Lower leg skin (tissue), 4 donors: ENCODE measurements at regions not wholly inside any gene's neighbourhood (a gene's known extent, or its start where the extent isn't known, plus 50 kb on each side); places are given as distances from the start of the nearest gene placed in this dataset.

Experiments used
- DNase-seq, 2 donors: peaks; one replicate each; pipeline ENCODE4 v3.0.0-alpha.2; 2019; ENCODE audit warnings: low spot score in 2 of 2
- H3K4me3 ChIP-seq: fragments of 200-600 bp; sonication (generic); 2 replicates; pipeline ENCODE4 v1.5.1; 2017; ENCODE audit warnings: mild to moderate bottlenecking, low read depth; ENCODE audit not compliant: poor library complexity, severe bottlenecking
- CTCF ChIP-seq, 3 donors: fragments of 450-650 bp; IDR thresholded peaks; one replicate each; pipeline ENCODE4 v1.5.1; 2016; ENCODE audit warnings: antibody characterized with exemption in 3 of 3, mild to moderate bottlenecking in 3 of 3, moderate library complexity in 2 of 3
- POLR2A ChIP-seq, 2 donors: fragments of 450-650 bp; IDR thresholded peaks; one replicate each; pipeline ENCODE4 v1.6.1; 2016 to 2017; ENCODE audit warnings: antibody characterized with exemption in 2 of 2, mild to moderate bottlenecking in 1 of 2, moderate library complexity in 1 of 2
- WGBS, 2 donors: methylation state at CpG; one replicate each; pipeline ENCODE4 v1.1.5; 2018; 5-methylcytosine and 5-hydroxymethylcytosine counted together
- intact Hi-C: fragments of 100-400 bp; cut with DNase I; formaldehyde crosslinking; loops from one replicate; pipeline ENCODE4 v1.15.0; 2023; ENCODE audit warnings: low total_unique reads

GRCh38 chr2:7726989-7727388, 809.8 kb downstream of the RNF144A start:
- intact Hi-C loops = no loop called here
- WGBS, 2 donors = 82 to 89% methylated on average over 3 of the region's 3 CpGs
- H3K4me3 ChIP-seq = no peak overlapping the region
- TF ChIP-seq CTCF (IDR thresholded peaks at IDR 0.05) (no peak), POLR2A (IDR thresholded peaks at IDR 0.05) (no peak)
- DNase-seq = no peak

GRCh38 chr2:7728388-7728787, 811.2 kb downstream of the RNF144A start:
- DNase-seq = no peak
- no peak overlapping the region for H3K4me3 ChIP-seq
- intact Hi-C loops = no loop called here
- TF ChIP-seq CTCF (IDR thresholded peaks at IDR 0.05) (no peak), POLR2A (IDR thresholded peaks at IDR 0.05) (no peak)
- 94 to 97% methylated on average over 8 of the region's 8 CpGs for WGBS, 2 donors

- H3K4me3 ChIP-seq = no peak overlapping the region
- TF ChIP-seq POLR2A (IDR thresholded peaks at IDR 0.05) = no peak
- no peak for TF ChIP-seq CTCF (IDR thresholded peaks at IDR 0.05)
- no peak for DNase-seq
- 79 to 86% methylated on average over 5 of the region's 5 CpGs for WGBS, 2 donors
- intact Hi-C loops = no loop called here
Measured at GRCh38 chr2:7730449-7730848, 813.2 kb downstream of the RNF144A start.

GRCh38 chr2:7730990-7731389, 813.8 kb downstream of the RNF144A start:
- TF ChIP-seq CTCF (IDR thresholded peaks at IDR 0.05) (no peak), POLR2A (IDR thresholded peaks at IDR 0.05) (no peak)
- WGBS, 2 donors = 77 to 81% methylated on average over 4 of the region's 4 CpGs
- no peak for DNase-seq
- intact Hi-C loops = no loop called here
- no peak overlapping the region for H3K4me3 ChIP-seq

- no peak overlapping the region for H3K4me3 ChIP-seq
- intact Hi-C loops = no loop called here
- no peak for DNase-seq
- TF ChIP-seq CTCF (IDR thresholded peaks at IDR 0.05) (no peak), POLR2A (IDR thresholded peaks at IDR 0.05) (no peak)
- WGBS, 2 donors = 77 to 92% methylated on average over 5 of the region's 5 CpGs
Measured at GRCh38 chr2:7732497-7732896, 815.3 kb downstream of the RNF144A start.

- WGBS, 2 donors = 61 to 62% methylated on average over 6 of the region's 6 CpGs
- DNase-seq = no peak
- TF ChIP-seq POLR2A (IDR thresholded peaks at IDR 0.05) = no peak
- no peak for TF ChIP-seq CTCF (IDR thresholded peaks at IDR 0.05)
Measured at GRCh38 chr2:7736646-7737305, 819.6 kb downstream of the RNF144A start.

More at GRCh38 chr2:7736646-7737305, 819.6 kb downstream of the RNF144A start:
- H3K4me3 ChIP-seq = no peak overlapping the region
- intact Hi-C loops = no loop called here
